CD4-positive, CD25-positive, alpha-beta regulatory T cell (primary cell): ENCODE measurements at regions not wholly inside any gene's neighbourhood (a gene's known extent, or its start where the extent isn't known, plus 50 kb on each side); places are given as distances from the start of the nearest gene placed in this dataset.
A peak's percentile ranks its signal among the peaks of the same experiment; 100 is the strongest.

ENCODE experiments used
- ATAC-seq, 2 donors: fragments of 150-1000 bp; cut with Tn5 transposase; one replicate each; pipeline ENCODE4 v1.10.0; 2021; ENCODE audit warnings: low read depth in 2 of 2, moderate number of reproducible peaks in 2 of 2, moderate library complexity in 1 of 2
- DNase-seq, 3 donors: peaks; one replicate each; pipeline versions ENCODE4 v3.0.0 to v3.0.0-alpha.2; 2012 to 2022; ENCODE audit warnings: mixed read lengths in 1 of 3
- H3K27ac ChIP-seq: one replicate; pipeline ENCODE4 v1.7.0; 2013; ENCODE audit warnings: mild to moderate bottlenecking, low read length; ENCODE audit not compliant: insufficient read depth, poor library complexity, severe bottlenecking
- H3K27me3 ChIP-seq: one replicate; pipeline ENCODE4 v1.7.0; 2013; ENCODE audit warnings: low read length; ENCODE audit not compliant: control insufficient read depth, insufficient read depth
- H3K36me3 ChIP-seq: one replicate; pipeline ENCODE4 v1.7.0; 2013; ENCODE audit warnings: mild to moderate bottlenecking, low read length, moderate library complexity; ENCODE audit not compliant: control insufficient read depth, insufficient read depth
- H3K4me1 ChIP-seq: 2 replicates; pipeline ENCODE4 v1.7.0; 2013; ENCODE audit warnings: mild to moderate bottlenecking, low read length; ENCODE audit not compliant: insufficient read depth, control insufficient read depth, poor library complexity, severe bottlenecking
- H3K4me3 ChIP-seq: one replicate; pipeline ENCODE4 v1.7.0; 2013; ENCODE audit warnings: low read depth, mild to moderate bottlenecking, low read length, moderate library complexity
- H3K9me3 ChIP-seq, 2 experiments: 1 replicate in 1 of 2; 2 replicates in 1 of 2; pipeline ENCODE4 v1.7.0; 2013; ENCODE audit warnings: low read length in 2 of 2, mild to moderate bottlenecking in 1 of 2, moderate library complexity in 1 of 2; ENCODE audit not compliant: control insufficient read depth in 2 of 2
- H3K27ac Mint-ChIP-seq, 3 donors: one replicate each; pipeline ENCODE4 v1.8.0; 2020 to 2022; ENCODE audit warnings: mild to moderate bottlenecking in 3 of 3, mixed read lengths in 3 of 3, moderate library complexity in 2 of 3
- H3K27me3 Mint-ChIP-seq: one replicate; pipeline ENCODE4 v1.8.0; 2022; ENCODE audit warnings: mild to moderate bottlenecking, mixed read lengths
- H3K36me3 Mint-ChIP-seq: one replicate; pipeline ENCODE4 v1.8.0; 2020; ENCODE audit warnings: mixed read lengths
- H3K4me1 Mint-ChIP-seq, 4 donors: one replicate each; pipeline ENCODE4 v1.8.0; 2020 to 2022; ENCODE audit warnings: mixed read lengths in 4 of 4, mild to moderate bottlenecking in 1 of 4
- H3K4me3 Mint-ChIP-seq, 4 donors: one replicate each; pipeline ENCODE4 v1.8.0; 2020 to 2022; ENCODE audit warnings: mild to moderate bottlenecking in 4 of 4, mixed read lengths in 4 of 4, moderate library complexity in 3 of 4
- H3K9me3 Mint-ChIP-seq, 7 donors: one replicate each; pipeline ENCODE4 v1.8.0; 2020 to 2022; ENCODE audit warnings: mixed read lengths in 7 of 7, mild to moderate bottlenecking in 3 of 7, moderate library complexity in 2 of 7

- Histone ChIP-seq H3K27me3 (peaks cover 2% of the 10 kb centered on the region), H3K4me1 (no peaks in the 10 kb centered on the region), H3K9me3 (no peaks in the 10 kb centered on the region), H3K36me3 (no peaks in the 10 kb centered on the region), H3K4me3 (no peak overlapping the region), H3K27ac (no peak overlapping the region)
- no peak for ATAC-seq
- peaks cover 0 to 2% (median 0%) of the 10 kb centered on the region in 7 donors for H3K9me3 Mint-ChIP-seq
- H3K27me3 Mint-ChIP-seq: no peaks in the 10 kb centered on the region
- H3K36me3 Mint-ChIP-seq: no peaks in the 10 kb centered on the region
- H3K27ac Mint-ChIP-seq: no peak overlapping the region
- DNase-seq: no peak
- H3K4me3 Mint-ChIP-seq: no peak overlapping the region
- no peaks in the 10 kb centered on the region for H3K4me1 Mint-ChIP-seq
Measured at GRCh38 chr16:55154956-55155355, 169.0 kb upstream of the IRX6 start.

- Mint-ChIP-seq H3K27me3 (peaks cover 3% of the 10 kb centered on the region), H3K4me3 (no peak overlapping the region), H3K4me1 (no peaks in the 10 kb centered on the region), H3K9me3 (peaks cover 0 to 2% (median 0%) of the 10 kb centered on the region in 7 donors), H3K27ac (no peak overlapping the region), H3K36me3 (no peaks in the 10 kb centered on the region)
- H3K4me1 ChIP-seq: no peaks in the 10 kb centered on the region
- H3K9me3 ChIP-seq: no peaks in the 10 kb centered on the region
- H3K27me3 ChIP-seq: peaks cover 2% of the 10 kb centered on the region
- DNase-seq (no peak), ATAC-seq (no peak)
- H3K4me3 ChIP-seq: no peak overlapping the region
- H3K27ac ChIP-seq: no peak overlapping the region
- no peaks in the 10 kb centered on the region for H3K36me3 ChIP-seq
Measured at GRCh38 chr16:55155815-55156214, 168.2 kb upstream of the IRX6 start.

GRCh38 chr16:55169780-55170179, 154.2 kb upstream of the IRX6 start:
- ATAC-seq: no peak
- Histone ChIP-seq H3K4me1 (no peaks in the 10 kb centered on the region), H3K27ac (no peak overlapping the region), H3K36me3 (no peaks in the 10 kb centered on the region), H3K27me3 (no peaks in the 10 kb centered on the region), H3K4me3 (no peak overlapping the region), H3K9me3 (no peaks in the 10 kb centered on the region)
- peaks cover 0 to 4% (median 0%) of the 10 kb centered on the region in 7 donors for H3K9me3 Mint-ChIP-seq
- H3K4me1 Mint-ChIP-seq: no peaks in the 10 kb centered on the region
- H3K4me3 Mint-ChIP-seq: no peak overlapping the region
- peaks cover 3% of the 10 kb centered on the region for H3K36me3 Mint-ChIP-seq
- no peaks in the 10 kb centered on the region for H3K27me3 Mint-ChIP-seq
- DNase-seq: no peak
- H3K27ac Mint-ChIP-seq: no peak overlapping the region

GRCh38 chr16:55171241-55171640, 152.8 kb upstream of the IRX6 start:
- no peaks in the 10 kb centered on the region for H3K4me1 Mint-ChIP-seq
- H3K36me3 Mint-ChIP-seq: peaks cover 3% of the 10 kb centered on the region
- H3K27me3 Mint-ChIP-seq: no peaks in the 10 kb centered on the region
- no peak overlapping the region for H3K27ac Mint-ChIP-seq
- H3K4me3 Mint-ChIP-seq: no peak overlapping the region
- Histone ChIP-seq H3K27me3 (no peaks in the 10 kb centered on the region), H3K27ac (no peak overlapping the region), H3K9me3 (no peaks in the 10 kb centered on the region), H3K4me3 (no peak overlapping the region), H3K36me3 (no peaks in the 10 kb centered on the region), H3K4me1 (no peaks in the 10 kb centered on the region)
- ATAC-seq (no peak), DNase-seq (no peak)
- peaks cover 0 to 4% (median 0%) of the 10 kb centered on the region in 7 donors for H3K9me3 Mint-ChIP-seq

- Histone ChIP-seq H3K4me1 (no peaks in the 10 kb centered on the region), H3K27ac (no peak overlapping the region), H3K36me3 (no peaks in the 10 kb centered on the region), H3K27me3 (no peaks in the 10 kb centered on the region), H3K4me3 (no peak overlapping the region), H3K9me3 (no peaks in the 10 kb centered on the region)
- Mint-ChIP-seq H3K36me3 (peaks cover 3% of the 10 kb centered on the region), H3K9me3 (peaks cover 0 to 4% (median 2%) of the 10 kb centered on the region in 7 donors), H3K27me3 (no peaks in the 10 kb centered on the region), H3K4me1 (no peaks in the 10 kb centered on the region), H3K27ac (no peak overlapping the region), H3K4me3 (peak overlapping the region in 1 of 4 donors; percentile 5)
- ATAC-seq (no peak), DNase-seq (no peak)
Measured at GRCh38 chr16:55175389-55175788, 148.6 kb upstream of the IRX6 start.

- Mint-ChIP-seq H3K9me3 (peaks cover 0 to 6% (median 2%) of the 10 kb centered on the region in 7 donors), H3K36me3 (peaks cover 3% of the 10 kb centered on the region), H3K27ac (no peak overlapping the region), H3K27me3 (no peaks in the 10 kb centered on the region), H3K4me3 (no peak overlapping the region), H3K4me1 (no peaks in the 10 kb centered on the region)
- Histone ChIP-seq H3K9me3 (no peaks in the 10 kb centered on the region), H3K27ac (no peak overlapping the region), H3K36me3 (no peaks in the 10 kb centered on the region), H3K4me3 (no peak overlapping the region), H3K27me3 (no peaks in the 10 kb centered on the region), H3K4me1 (no peaks in the 10 kb centered on the region)
- no peak for DNase-seq
- ATAC-seq: no peak
Measured at GRCh38 chr16:55176901-55177300, 147.1 kb upstream of the IRX6 start.

- no peaks in the 10 kb centered on the region for H3K27me3 ChIP-seq
- Mint-ChIP-seq H3K27ac (no peak overlapping the region), H3K36me3 (no peaks in the 10 kb centered on the region), H3K4me3 (no peak overlapping the region), H3K9me3 (peaks cover 0 to 3% (median 2%) of the 10 kb centered on the region in 7 donors), H3K4me1 (no peaks in the 10 kb centered on the region), H3K27me3 (no peaks in the 10 kb centered on the region)
- no peaks in the 10 kb centered on the region for H3K36me3 ChIP-seq
- ATAC-seq (no peak), DNase-seq (no peak)
- H3K27ac ChIP-seq: no peak overlapping the region
- H3K4me3 ChIP-seq: no peak overlapping the region
- no peaks in the 10 kb centered on the region for H3K4me1 ChIP-seq
- H3K9me3 ChIP-seq: no peaks in the 10 kb centered on the region
Measured at GRCh38 chr16:55179411-55179810, 144.6 kb upstream of the IRX6 start.

GRCh38 chr16:55179852-55180585, 144.0 kb upstream of the IRX6 start:
- Histone ChIP-seq H3K27ac (no peak overlapping the region), H3K4me3 (no peak overlapping the region), H3K36me3 (no peaks in the 10 kb centered on the region), H3K27me3 (no peaks in the 10 kb centered on the region), H3K4me1 (no peaks in the 10 kb centered on the region), H3K9me3 (no peaks in the 10 kb centered on the region)
- no peaks in the 10 kb centered on the region for H3K27me3 Mint-ChIP-seq
- ATAC-seq: no peak
- H3K36me3 Mint-ChIP-seq: no peaks in the 10 kb centered on the region
- no peak overlapping the region for H3K27ac Mint-ChIP-seq
- H3K4me3 Mint-ChIP-seq: no peak overlapping the region
- H3K9me3 Mint-ChIP-seq: peaks cover 0 to 3% (median 2%) of the 10 kb centered on the region in 7 donors
- H3K4me1 Mint-ChIP-seq: no peaks in the 10 kb centered on the region
- no peak for DNase-seq
